ENCODE measurements at regions not wholly inside any gene's neighbourhood (a gene's known extent, or its start where the extent isn't known, plus 50 kb on each side); places are given as distances from the start of the nearest gene placed in this dataset.
"Not testable (repeated sequence)": the region's sequence is repeated elsewhere in the genome, so short reads cannot be mapped to it uniquely, and the experiment has no call there.

GRCh38 chr19:34871911-34872310, 54.8 kb upstream of the ZNF30 start:
- not testable (repeated sequence) for H3K9ac ChIP-seq, H3K27me3 ChIP-seq, H3K4me3 ChIP-seq, H3K4me2 ChIP-seq, H3K9me3 ChIP-seq, H4K20me1 ChIP-seq, H3K27ac ChIP-seq, H3K4me1 ChIP-seq, H3K36me3 ChIP-seq

GRCh38 chr19:34867631-34868030, 59.1 kb upstream of the ZNF30 start:
- Histone ChIP-seq H4K20me1 (no peaks in the 10 kb centered on the region), H3K4me1 (no peaks in the 10 kb centered on the region), H3K36me3 (no peaks in the 10 kb centered on the region), H3K27me3 (no peaks in the 10 kb centered on the region), H3K9me3 (peaks cover 8% of the 10 kb centered on the region), H3K4me2 (no peak overlapping the region), H3K4me3 (no peak overlapping the region), H3K9ac (no peak overlapping the region), H3K27ac (no peak overlapping the region)
- TF ChIP-seq Cebpa-rat (IDR thresholded peaks at IDR 0.05): no peak

GRCh38 chr19:34865225-34865624, 61.5 kb upstream of the ZNF30 start:
- not testable (repeated sequence) for H3K4me3 ChIP-seq, H3K4me1 ChIP-seq, H3K9me3 ChIP-seq, H3K4me2 ChIP-seq, H3K27me3 ChIP-seq, H3K27ac ChIP-seq, H3K9ac ChIP-seq, H4K20me1 ChIP-seq, H3K36me3 ChIP-seq

- not testable (repeated sequence) for H3K27me3 ChIP-seq, H4K20me1 ChIP-seq, H3K4me1 ChIP-seq
- Histone ChIP-seq H3K9me3 (peaks cover 34% of the 10 kb centered on the region), H3K27ac (peak overlapping the region; percentile 82), H3K4me3 (peak overlapping the region; percentile 71), H3K36me3 (peaks cover 31% of the 10 kb centered on the region), H3K9ac (peak overlapping the region; percentile 83), H3K4me2 (peak overlapping the region; percentile 66)
Observed at GRCh38 chr19:34859823-34860736, 66.6 kb upstream of the ZNF30 start.

GRCh38 chr19:34859325-34859724, 67.4 kb upstream of the ZNF30 start:
- peak overlapping the region; percentile 71; the same call in 1 of the 2 replicates for H3K4me3 ChIP-seq
- peak overlapping the region; percentile 66 for H3K4me2 ChIP-seq
- not testable (repeated sequence) for H3K27me3 ChIP-seq

GRCh38 chr19:34856052-34856451, 70.7 kb upstream of the ZNF30 start:
- no peaks in the 10 kb centered on the region for H3K4me1 ChIP-seq
- no peaks in the 10 kb centered on the region for H4K20me1 ChIP-seq
- no peaks in the 10 kb centered on the region for H3K27me3 ChIP-seq
- H3K4me2 ChIP-seq: no peak overlapping the region
- H3K9ac ChIP-seq: no peak overlapping the region
- no peak for TF ChIP-seq Cebpa-rat (IDR thresholded peaks at IDR 0.05)
- H3K9me3 ChIP-seq: peaks cover 38% of the 10 kb centered on the region
- no peak overlapping the region for H3K27ac ChIP-seq
- peaks cover 54% of the 10 kb centered on the region for H3K36me3 ChIP-seq
- H3K4me3 ChIP-seq: no peak overlapping the region

More at GRCh38 chr19:34859325-34859724, 67.4 kb upstream of the ZNF30 start:
- not testable (repeated sequence) for H3K9ac ChIP-seq, H4K20me1 ChIP-seq, H3K4me1 ChIP-seq, H3K27ac ChIP-seq
- peaks cover 34% of the 10 kb centered on the region for H3K9me3 ChIP-seq
- H3K36me3 ChIP-seq: peaks cover 35% of the 10 kb centered on the region

- peaks cover 80% of the 10 kb centered on the region for H3K36me3 ChIP-seq
- no peak overlapping the region for H3K9ac ChIP-seq
Observed at GRCh38 chr19:34853369-34853768, 73.3 kb upstream of the ZNF30 start.

GRCh38 chr19:34852669-34853068, 74.0 kb upstream of the ZNF30 start:
- Histone ChIP-seq H4K20me1 (no peaks in the 10 kb centered on the region), H3K27me3 (no peaks in the 10 kb centered on the region), H3K4me2 (no peak overlapping the region), H3K36me3 (peaks cover 80% of the 10 kb centered on the region), H3K4me3 (no peak overlapping the region), H3K27ac (no peak overlapping the region), H3K4me1 (no peaks in the 10 kb centered on the region), H3K9me3 (peaks cover 59% of the 10 kb centered on the region), H3K9ac (no peak overlapping the region)
- no peak for TF ChIP-seq Cebpa-rat (IDR thresholded peaks at IDR 0.05)

More at GRCh38 chr19:34853369-34853768, 73.3 kb upstream of the ZNF30 start:
- no peak overlapping the region; the same call in 1 of the 2 replicates for H3K4me2 ChIP-seq
- no peak overlapping the region for H3K27ac ChIP-seq
- peaks cover 59% of the 10 kb centered on the region for H3K9me3 ChIP-seq
- H3K27me3 ChIP-seq: no peaks in the 10 kb centered on the region
- no peaks in the 10 kb centered on the region for H4K20me1 ChIP-seq
- H3K4me3 ChIP-seq: no peak overlapping the region
- no peaks in the 10 kb centered on the region for H3K4me1 ChIP-seq
- TF ChIP-seq Cebpa-rat (IDR thresholded peaks at IDR 0.05): no peak

GRCh38 chr19:34851277-34851804, 75.4 kb upstream of the ZNF30 start:
- no peak for TF ChIP-seq Cebpa-rat (IDR thresholded peaks at IDR 0.05)
- Histone ChIP-seq H3K36me3 (peaks cover 72% of the 10 kb centered on the region), H3K27me3 (no peaks in the 10 kb centered on the region), H3K4me3 (no peak overlapping the region), H3K27ac (no peak overlapping the region), H3K9ac (no peak overlapping the region), H3K4me2 (no peak overlapping the region), H3K9me3 (peaks cover 55% of the 10 kb centered on the region), H4K20me1 (no peaks in the 10 kb centered on the region), H3K4me1 (no peaks in the 10 kb centered on the region)

- no peak overlapping the region for H3K4me3 ChIP-seq
- no peak for TF ChIP-seq Cebpa-rat (IDR thresholded peaks at IDR 0.05)
- no peak overlapping the region for H3K27ac ChIP-seq
- H3K27me3 ChIP-seq: no peaks in the 10 kb centered on the region
- no peaks in the 10 kb centered on the region for H4K20me1 ChIP-seq
- no peaks in the 10 kb centered on the region for H3K4me1 ChIP-seq
- H3K4me2 ChIP-seq: no peak overlapping the region
- H3K9me3 ChIP-seq: peaks cover 44% of the 10 kb centered on the region
- H3K36me3 ChIP-seq: peaks cover 43% of the 10 kb centered on the region
- no peak overlapping the region for H3K9ac ChIP-seq
Observed at GRCh38 chr19:34847393-34847792, 74.4 kb upstream of the ZNF599 start.

Data from BLaER1 (cell line).